ENCODE measurements at regions not wholly inside any gene's neighbourhood (a gene's known extent, or its start where the extent isn't known, plus 50 kb on each side); places are given as distances from the start of the nearest gene placed in this dataset.

DNA sequence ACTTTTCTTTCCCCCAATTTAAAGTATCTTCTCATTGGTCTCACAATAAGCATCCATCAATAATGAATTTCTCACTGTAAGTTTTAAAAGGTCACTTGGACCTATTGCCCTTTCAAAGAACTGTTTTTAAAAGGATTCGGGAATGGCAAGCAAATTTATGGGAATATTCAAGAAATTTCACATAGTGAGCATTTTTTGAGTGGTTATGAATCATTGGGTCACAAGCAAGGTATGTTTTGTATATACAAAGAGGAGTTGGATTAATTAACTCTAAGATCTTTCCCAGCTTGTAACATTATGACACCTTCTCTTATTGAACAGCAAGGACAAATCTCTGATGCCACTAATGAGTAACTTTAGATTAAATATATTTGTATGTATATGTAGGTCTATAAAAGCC lies 165.0 kb downstream of the MOXD1 start:
- no peak for TF ChIP-seq CTCF (IDR thresholded peaks at IDR 0.05)
- TF ChIP-seq POLR2A (IDR thresholded peaks at IDR 0.05) = no peak
- TF ChIP-seq EP300 (IDR thresholded peaks at IDR 0.05) = no peak
- no peak for TF ChIP-seq POLR2AphosphoS5 (IDR thresholded peaks at IDR 0.05)

Measured in stomach (tissue), 4 donors.